HG02852 (cell line): ENCODE measurements at regions not wholly inside any gene's neighbourhood (a gene's known extent, or its start where the extent isn't known, plus 50 kb on each side); places are given as distances from the start of the nearest gene placed in this dataset.

ENCODE experiments used
- ATAC-seq: cut with Tn5 transposase; IDR thresholded peaks from one replicate; pipeline ENCODE4 v1.9.1; 2021; ENCODE audit warnings: mild to moderate bottlenecking, moderate library complexity; ENCODE audit not compliant: unreplicated experiment

DNA sequence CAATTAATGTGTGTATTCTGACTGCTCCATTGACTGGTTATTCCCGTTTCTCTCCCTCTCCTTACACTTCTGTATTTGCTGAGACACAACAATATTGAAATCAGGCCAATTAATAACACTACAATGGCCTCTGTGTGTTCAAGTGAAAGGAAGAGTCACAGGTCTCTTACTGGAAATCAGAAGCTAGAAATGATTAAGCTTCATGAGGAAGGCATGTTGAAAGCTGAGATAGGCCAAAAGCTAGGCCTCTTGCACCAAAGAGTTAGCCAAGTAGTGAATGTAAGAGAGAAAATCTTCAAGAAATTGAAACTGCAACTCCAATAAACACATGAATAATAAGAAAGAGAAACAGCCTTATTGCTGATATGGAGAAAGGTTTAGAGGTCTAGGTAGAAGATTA is 489.5 kb upstream of the CITED2 start:
- ATAC-seq, result peak; percentile 54

DNA sequence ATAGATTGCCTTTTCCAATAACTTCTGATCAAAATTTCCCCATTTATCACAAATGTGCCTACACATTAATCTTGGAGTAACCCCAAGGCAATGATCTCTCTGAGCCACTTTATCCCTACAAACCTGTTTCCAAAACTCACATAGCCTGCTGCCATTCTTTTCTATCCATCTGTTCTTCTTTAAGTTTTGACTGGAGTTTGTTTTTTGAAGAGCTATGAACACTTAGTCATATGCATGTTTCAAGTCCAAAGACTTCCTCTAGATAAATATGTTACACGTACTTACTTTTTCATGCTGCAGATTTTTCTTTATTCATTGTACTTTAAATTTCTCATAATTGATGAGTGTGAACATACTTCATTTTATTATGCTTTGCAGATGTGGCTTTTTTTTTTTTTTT is 488.9 kb upstream of the CITED2 start:
- no peak for ATAC-seq

DNA sequence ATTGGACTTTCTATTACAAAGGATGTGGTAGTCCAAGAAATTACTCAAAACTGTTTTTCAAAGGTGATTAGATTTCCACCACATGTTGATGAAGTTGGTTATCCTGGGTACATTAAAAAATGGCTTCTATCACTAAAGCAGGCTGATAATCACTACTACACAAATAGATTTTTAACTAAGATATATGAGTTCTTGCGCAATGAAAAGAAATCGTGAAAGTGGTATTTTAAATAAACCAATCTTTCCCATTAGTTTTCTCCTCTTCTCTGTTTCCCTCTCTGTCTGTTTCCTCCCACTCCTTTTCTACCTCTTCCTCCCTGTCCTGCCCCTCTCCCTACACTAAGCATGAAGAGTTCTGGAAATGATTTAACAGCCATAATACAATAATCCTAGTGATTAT is 487.9 kb upstream of the CITED2 start:
- no peak for ATAC-seq

DNA sequence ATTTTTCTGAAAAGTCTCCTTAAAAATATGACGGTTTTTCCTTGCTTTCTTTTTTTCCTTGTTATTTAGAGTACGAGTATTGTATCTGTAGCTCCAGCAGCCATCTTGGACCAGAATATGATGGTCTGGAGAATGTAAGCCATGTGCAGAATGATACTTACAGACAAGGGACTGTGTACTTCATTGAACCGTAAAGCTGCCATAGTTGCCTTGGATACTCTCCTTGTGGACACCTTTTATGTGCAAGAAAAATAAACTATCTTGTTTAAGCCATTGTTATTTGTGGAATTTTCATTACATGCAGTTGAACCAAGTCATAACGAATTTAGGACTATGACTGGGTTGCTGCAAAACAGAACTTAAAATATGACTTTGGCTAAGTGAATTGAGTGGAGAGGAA is 485.8 kb upstream of the CITED2 start:
- no peak for ATAC-seq

DNA sequence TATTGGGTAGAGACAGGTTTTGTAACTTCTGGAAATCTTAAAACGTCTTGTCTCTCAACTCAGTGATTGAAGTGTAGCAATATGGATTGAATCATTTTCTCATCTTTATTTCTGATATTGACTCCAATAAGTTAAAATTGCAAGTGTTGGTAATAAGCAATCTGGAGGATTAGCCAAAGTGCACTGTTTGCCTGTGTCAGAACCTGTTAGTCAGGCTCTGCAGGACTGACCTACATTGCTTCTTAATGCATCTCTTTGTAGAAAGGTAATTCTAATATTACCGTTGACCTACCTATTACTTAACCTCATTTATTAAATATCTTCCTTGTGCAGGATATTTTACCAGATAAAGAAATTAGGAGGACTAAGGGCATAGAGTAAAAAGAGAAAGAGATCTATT is 484.0 kb upstream of the CITED2 start:
- no peak for ATAC-seq

DNA sequence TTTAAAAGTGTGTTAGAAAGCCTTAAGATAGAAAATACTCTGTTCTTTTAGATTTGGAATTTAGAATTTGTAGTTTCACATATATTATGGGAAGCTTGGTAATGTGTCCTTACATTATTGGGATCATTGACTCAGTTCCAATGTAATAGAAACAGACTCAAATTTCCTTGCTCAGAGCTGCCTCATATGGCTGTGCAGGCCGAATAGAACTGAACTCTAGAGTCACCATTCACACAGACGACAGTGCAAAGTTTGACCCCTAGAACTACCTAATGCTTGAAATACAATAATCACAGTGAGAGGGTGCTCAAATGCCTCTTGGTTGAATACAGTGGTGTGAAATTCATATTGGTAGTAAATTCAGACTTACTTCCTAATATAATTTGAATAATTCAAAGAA is 482.7 kb upstream of the CITED2 start:
- no peak for ATAC-seq

DNA sequence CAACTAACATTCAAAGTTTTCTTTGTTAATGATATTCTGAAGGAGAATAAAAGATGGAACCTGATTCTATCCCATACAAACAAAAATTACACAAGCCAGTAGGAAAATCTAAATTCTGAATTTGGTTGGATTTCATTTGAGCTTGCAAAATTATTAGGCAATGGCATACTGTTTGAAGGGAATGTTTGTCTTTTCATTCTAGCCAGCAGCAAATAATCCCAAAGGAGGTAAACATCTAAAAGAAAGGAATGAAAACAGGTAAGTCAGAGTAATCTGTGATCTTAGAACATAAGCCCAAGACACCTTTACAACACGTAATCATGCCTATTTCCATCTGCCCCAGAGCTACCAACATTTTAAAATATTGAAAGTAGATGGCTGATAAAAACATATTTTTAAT is 482.1 kb upstream of the CITED2 start:
- ATAC-seq, result no peak

DNA sequence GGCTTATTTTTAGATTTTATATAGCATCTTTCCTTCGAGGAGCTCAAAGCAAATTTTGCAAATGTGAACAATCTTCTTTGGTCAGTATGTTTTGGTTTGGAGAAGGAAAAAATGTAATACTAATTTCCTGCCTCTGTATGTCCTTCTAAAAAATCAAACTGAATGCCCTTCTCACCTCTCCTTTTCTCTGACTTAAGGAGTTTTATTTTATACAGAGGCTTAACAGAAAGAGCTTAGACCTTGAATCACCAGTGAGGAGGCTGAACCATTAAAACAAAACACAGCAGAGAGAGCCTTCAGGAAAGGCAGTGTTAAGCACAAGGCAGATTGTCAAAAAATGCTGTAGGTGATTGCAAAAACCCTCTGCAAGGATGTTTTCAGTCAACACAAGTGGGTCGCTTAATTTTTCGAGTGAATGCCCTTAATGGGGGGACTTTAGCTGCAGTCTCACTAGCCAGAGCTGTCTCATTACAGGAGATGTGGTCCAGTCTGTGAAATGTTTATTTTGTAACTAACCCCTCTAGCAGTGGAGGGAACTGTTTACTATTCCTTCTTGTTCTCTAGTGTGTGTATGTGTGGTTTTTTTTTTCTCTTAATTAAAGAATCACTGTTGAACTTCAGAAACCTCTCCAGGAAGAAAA is 481.3 kb upstream of the CITED2 start:
- no peak for ATAC-seq

DNA sequence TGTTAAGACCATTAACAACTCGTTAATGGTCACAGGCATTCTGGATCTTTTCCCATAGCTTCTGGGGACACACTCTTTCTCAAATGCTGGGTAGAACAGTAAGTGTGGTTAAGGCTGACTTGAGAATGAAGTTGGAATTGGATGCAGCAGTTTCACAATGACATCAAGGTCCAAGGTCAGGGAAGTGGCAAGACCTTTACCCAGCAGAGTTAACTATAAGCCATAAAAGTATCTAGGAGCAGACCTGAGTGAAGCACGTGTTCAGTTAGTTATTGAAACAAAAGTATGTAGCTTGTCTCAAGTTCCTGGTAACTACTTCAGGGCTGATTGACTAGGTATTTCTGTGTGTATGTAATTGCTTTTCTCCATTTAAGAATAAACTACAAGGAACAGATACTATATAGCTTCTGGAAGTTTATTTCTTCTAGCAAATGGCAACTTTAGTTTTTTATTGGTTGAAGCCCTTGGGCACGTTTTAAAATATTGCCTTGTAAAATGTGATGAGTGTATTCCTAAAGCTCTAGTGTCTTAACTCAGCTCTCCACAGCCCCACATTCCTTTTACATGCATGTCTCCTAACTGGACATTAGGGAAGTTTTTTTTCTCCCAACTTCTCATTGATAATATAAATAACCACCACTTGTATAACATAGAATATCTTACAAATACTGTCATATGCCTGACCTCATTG is 479.0 kb upstream of the CITED2 start:
- no peak for ATAC-seq

DNA sequence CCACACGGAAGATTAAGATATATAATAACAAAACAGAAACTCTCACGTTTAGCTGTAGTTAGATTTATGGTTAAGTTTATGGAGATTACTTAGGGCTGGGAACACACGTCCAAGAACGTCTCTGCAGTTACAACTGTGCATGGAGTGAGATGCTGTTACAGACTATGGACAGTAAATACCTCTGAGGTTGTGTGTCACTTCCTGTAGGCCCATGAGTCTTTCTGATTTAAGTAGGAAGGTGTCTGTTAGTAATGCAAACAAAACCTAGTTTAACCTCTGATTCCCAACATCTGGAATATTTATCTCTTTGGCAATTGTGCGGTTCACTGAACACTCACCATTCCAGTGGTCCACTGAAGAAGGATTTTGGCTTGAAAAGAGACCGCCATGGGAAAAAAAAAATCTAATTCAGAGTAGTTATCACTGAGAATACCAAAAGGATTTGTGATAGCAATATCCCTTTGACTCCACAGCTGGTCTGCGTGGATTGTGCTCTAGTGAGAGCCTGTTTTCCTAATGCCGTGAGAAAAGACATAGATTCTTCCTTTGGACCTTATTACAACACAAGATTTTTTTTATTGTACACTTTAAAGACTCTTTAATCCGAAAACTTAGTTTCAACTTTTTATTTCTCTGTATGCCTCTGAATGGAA is 478.2 kb upstream of the CITED2 start:
- ATAC-seq, result no peak

DNA sequence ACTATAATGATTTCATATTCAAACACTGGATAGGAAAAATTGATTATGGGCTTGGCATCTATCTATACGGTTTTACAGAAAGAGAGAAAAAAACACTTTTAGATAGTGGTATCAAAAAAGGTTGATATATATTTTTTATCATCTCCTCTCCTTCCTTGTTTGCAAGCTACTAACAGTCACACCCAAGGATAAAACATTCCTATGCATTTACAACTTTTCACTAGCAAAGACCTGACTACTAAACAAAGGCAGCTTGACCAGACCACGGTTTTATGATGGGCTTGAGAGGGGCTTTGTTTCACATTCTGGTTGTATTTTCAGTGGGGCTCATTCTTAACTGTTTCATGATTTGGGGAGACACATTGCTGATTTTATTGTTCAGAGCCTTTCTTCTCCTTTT is 477.6 kb upstream of the CITED2 start:
- ATAC-seq, result no peak

DNA sequence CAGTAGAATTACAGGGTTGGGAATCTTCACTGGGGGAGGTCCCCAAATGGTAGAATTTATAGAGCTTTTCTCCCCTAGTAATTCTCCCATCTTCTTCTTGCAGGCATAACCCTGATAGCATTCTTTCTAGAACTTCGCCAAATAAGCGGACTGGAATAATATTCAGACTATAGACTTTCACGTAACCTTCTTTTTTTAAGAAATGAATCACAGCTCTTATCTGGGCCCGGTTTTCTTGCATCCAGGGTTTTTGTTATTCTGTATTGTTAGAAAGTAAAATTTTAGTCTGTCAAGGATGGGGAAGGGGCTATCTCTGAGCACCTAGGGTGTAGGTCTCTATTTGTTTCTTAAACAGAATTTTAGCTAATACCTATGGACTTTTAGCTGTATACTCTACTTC is 476.8 kb upstream of the CITED2 start:
- ATAC-seq, result no peak

DNA sequence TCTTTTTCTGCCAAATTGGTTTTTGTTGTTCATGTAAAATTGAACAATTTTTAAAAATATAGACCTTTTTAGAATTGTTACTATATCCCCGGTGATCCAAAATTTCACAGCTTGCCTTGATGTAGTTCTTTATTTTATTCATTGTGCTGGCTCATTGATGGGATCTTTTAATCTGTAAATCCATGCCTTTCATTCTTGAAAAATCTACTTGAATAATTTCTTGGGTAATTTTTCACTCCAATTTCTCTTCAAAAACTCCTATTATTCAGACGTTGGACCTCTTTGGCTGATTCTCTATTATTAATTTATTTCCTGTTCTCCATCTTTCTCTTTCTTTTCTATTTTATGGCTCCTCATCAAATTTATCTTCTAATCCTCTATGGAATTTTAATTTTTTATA is 476.1 kb upstream of the CITED2 start:
- ATAC-seq, result no peak

DNA sequence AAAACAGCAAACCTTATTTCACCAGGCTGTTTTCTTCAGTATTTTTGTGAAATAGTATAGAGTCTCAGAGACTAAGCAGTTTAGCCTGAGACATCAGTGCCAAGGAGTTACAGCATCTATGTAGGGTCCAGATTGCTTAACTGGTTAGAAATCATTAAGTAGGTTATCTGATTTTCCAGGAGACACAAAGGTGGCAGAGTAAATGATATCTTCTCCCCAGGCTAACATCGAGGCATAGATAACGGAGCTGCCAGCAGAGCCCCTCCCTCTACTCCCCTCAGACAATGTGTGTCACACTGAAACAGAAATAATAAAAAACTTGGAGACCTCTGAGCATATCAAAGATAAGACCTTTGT is 473.0 kb upstream of the CITED2 start:
- no peak for ATAC-seq

DNA sequence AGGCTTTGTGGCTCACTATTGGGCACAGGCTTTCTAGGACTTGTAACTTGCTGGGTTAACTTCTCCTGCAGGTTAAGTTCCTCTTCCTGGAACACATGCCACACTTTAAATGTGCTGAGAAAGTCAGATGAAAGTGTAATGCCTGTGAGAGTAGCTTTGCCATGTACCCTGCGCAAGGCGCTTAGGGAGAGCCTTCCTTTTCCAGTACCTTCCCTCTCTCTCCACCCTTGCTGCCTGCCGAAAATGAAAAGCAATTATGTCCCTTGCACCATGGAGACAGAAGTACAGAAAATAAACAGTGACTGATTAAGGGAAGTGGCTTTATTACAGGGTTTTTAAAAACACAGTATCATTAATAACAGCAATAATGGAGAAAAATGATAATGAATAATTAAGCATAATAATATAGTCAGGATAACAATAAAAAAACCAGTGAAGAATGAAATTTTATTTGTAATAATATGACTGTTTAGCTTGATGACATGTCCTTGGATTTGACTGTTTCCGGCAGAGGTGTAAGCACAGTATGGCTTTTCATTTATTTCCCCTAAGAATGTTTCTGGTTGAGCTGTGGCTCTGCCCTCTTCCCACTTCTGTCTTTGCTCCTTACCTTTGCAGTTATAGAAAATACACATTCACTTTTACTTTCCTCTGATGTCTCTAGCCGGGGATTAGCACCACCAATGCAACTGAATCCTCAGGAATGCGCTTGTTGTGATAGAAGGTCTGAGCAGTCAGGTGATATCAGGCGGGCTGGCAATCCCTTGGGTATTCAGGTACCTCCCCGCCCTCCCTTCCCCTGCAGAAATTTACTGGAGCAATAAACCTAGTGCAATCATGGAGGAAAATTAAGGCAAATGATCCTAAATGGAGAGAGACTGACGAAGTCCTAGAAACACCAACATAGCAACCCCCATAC is 472.3 kb upstream of the CITED2 start:
- no peak for ATAC-seq

DNA sequence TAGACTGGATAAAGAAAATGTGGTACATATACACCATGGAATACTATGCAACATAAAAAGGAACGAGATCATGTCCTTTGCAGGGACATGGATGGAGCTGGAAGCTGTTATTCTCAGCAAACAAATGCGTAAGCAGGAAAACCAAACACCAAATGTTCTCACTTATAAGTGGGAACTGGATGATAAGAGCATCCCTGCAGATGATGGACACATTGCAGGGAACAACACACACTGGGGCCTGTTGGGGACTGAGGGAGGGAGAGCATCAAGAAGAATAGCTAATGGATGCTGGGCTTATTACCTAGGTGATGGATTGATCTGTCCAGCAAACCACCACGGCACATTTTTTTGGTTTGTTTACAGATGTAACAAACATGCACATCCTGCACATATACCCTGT is 470.5 kb upstream of the CITED2 start:
- no peak for ATAC-seq

DNA sequence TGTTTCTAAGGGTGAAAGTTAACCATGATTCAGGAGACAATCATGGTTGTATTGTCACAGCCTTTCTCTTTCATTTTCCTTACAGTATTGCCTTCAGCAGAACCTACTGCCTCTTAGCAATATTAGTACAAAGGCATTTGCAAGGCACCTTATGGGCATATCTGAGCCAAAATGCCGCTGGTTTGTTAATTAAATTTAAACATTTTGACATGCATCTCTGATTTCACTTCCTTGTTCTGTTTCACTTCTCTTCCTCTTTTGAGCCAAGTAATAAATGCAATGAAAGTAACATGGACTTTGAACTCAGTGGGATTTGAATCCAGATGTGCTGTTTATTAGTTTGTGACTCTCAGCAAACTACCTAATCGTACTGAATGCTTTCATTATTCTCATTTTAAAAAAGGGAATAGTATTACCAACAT is 467.4 kb upstream of the CITED2 start:
- peak; percentile 86 for ATAC-seq

DNA sequence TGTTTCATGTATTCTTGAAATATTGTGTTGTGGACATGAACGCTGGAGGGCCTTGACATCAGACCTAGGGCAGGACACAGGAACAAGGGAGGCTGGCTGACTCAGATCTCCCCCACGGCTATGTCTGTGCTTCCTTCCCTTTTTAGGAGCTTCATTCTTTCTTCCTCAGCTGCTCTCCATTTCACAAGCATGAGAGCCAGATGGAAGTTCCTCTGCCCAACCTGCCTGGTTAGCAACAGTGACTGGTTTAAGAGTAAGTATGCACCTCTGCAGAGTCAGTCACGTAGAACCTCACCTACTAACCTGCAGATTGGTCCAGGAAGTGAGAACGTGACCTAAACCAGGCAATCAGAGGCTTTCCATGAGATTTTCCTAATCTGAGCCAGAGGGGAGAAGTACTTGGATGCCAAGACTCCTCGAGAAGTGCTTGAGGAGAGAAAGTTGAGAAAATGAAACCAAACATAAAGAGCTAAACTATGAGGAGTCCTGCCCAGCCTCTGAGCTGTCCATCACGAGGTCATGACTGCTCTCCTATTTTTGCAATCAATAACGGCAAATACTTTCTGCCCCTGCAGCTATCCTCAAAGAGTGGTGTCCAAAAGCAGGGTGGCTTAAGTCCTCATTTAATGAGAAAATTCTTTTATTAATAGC is 465.2 kb upstream of the CITED2 start:
- no peak for ATAC-seq

DNA sequence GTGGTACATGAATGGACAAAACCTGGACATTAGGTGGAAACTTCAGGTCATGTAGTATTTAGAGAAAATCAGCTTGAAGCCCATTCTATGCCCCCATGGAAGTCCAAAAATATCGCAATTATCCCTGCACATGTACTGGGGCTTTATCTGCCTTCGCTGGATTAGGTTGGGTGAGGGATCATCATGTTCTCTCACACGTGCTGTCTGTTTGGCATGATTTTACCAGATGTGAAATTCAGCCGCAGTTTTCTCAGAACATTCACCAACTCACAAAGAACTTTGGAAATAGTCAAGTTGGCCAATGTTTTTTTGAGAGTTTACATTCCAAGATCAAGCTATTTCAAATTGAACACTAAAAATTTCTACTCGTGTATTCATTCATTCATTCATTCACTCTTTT is 459.8 kb upstream of the CITED2 start:
- no peak for ATAC-seq

DNA sequence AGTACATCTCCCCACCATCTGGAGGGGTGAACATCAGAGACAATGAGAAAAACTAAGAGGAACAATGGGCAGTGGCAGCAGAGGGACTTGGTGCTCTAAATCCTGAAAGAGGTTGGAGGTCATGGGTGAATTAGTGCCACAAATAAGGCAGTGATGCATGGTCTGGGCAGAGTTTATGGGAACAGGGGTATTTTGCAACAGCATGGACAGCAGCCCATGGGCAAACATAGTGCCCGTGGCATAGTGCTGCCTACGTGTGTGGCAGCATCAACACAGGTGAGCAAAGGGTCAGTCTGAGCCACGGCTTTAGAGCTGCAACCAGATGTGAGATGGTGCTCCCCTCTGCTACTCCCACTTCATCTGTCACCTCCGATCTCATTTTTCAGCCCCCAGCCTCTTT is 459.1 kb upstream of the CITED2 start:
- no peak for ATAC-seq
